HG03354 (cell line): ENCODE measurements at regions not wholly inside any gene's neighbourhood (a gene's known extent, or its start where the extent isn't known, plus 50 kb on each side); places are given as distances from the start of the nearest gene placed in this dataset.
"Not testable (repeated sequence)": the region's sequence is repeated elsewhere in the genome, so short reads cannot be mapped to it uniquely, and the experiment has no call there.

Experiments
- ATAC-seq: cut with Tn5 transposase; IDR thresholded peaks from one replicate; pipeline ENCODE4 v1.9.1; 2021; ENCODE audit warnings: mild to moderate bottlenecking; ENCODE audit not compliant: unreplicated experiment, poor library complexity, severe bottlenecking

DNA sequence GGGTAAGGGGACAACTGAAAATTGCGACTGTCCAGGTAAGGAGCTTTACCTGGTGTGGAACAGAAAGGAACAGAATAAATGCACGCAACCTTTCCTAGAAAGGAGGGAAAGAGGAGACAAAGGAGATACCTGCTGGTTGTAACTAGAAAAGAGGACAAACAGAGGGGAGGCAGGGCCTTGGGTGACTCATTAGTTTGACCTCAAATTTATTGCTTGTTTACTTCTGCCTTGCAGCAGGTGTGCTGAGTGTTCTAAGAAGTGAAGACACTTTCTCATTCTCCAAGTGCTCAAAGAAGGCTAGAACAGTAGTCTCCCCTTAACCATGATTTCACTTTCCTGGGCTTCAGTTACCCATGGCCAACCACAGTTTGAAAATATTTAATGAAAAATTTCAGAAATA, 123.1 kb upstream of the BOD1L1 start:
- ATAC-seq = no peak

DNA sequence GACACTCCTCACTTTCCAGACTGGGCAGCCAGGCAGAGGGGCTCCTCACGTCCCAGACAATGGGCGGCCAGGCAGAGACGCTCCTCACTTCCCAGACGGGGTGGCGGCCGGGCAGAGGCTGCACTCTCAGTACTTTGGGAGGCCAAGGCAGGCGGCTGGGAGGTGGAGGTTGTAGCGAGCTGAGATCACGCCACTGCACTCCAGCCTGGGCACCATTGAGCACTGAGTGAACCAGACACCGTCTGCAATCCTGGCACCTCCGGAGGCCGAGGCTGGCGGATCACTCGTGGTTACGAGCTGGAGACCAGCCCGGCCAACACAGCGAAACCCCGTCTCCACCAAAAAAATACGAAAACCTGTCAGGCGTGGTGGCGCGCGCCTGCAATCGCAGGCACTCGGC, 134.1 kb upstream of the BOD1L1 start:
- not testable (repeated sequence) for ATAC-seq

DNA sequence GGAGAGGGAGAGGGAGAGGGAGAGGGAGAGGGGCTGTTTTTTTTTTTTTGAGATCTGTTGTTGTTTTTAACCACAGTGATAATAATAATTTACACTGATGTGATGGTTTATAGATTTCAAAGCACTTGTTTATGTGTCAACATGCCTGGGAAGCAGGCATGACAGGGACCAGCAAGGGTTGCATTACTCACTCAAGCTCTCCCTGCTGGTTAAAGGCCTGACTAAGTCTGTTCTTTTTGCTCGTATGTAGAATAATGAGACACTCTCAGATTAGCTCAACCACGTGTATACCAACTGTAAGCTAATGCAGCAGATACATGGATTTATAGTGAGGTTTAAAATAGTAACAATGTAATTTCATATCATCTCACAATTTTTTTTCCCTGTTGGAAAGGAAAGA, 134.6 kb upstream of the BOD1L1 start:
- ATAC-seq = no peak

DNA sequence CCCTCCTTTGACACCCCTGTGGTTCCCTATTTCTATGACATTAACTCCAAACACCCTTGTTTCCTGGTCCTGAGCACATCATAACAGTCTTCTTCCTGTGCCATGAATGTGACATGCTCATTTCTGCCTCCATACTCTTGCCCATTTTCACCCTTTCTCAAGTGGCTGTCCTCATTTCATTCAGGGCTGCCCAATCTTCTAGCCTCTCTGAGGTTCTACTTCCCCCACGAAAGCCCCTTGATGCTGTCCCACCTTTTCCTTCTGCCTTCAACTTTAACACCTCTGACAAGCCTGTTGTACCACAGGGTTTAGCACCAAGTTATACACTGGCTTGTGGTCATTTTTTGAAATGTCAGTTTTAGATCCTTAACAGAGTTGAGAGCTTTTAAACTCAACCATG, 136.2 kb upstream of the BOD1L1 start:
- ATAC-seq = no peak

DNA sequence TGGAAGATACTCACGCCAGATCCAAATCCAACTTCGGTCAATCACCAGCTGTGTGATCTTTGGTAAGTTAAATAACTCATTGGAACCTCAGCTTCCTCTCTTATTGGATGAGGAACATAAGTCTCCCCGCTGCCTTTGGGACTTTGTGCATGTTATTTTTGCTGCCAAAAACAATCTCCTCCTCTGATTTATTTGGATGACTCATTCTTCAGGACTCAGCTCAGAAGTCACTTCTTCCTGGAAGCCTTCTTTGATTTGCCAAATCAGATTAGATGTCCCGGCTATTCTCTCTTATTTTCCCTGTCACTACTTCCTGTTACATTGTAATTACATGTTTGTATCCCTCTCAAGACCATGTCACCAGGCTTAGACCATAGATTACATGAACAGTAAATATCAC, 138.0 kb upstream of the BOD1L1 start:
- ATAC-seq = no peak

DNA sequence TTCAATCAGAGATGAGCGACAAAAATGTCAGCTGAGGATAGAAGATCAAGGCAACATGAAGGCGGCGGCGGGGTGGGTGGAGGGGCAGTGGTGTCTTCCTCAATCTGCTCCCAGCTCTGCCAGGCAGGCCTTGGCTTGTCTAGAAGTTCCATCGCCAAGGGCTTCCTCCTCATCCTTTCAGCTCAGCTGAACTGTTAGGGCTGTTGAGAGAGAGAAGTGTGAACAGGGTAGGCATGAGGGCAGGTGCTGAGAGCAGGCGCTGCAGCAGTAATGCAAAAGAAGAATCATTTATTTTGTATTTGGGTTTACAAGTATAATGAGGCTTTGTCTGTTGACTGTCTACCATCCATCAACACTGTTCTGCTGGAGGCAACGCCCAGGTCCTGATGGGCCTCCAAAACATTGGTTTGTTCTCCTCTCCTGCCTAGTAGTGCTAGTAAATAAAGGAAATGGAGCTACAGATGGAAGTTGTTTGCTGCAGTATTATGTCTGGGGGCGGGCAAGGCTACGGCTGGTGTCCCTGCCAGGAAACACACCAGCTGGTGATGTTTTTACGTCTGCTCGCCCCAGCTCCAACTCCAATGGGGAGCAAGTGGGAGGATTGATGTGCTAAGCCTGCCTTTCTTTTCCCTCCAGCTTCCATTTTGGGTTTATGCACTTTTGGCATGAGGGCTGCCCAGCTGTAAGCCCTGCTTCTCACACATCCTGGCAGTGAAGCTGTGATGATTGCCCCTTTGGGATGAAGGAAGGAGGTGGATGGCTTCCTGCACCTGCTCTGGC, 139.4 kb upstream of the BOD1L1 start:
- ATAC-seq = no peak

DNA sequence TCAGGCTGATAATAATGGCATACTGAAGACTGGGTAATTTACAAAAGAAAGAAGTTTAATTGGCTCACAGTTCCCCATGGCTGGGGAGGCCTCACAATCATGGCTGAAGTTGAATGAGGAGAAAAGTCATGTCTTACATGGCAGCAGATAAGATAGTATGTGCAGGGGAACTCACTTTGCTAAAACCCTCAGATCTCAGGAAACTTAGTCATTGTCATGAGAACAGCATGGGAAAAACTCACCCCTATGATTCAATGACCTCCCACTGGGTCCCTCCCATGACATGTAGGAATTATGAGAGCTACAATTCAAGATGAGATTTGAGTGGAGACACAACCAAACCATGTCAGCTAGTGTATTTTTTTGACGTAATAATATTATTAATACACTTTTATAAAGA, 149.8 kb upstream of the BOD1L1 start:
- no peak for ATAC-seq

DNA sequence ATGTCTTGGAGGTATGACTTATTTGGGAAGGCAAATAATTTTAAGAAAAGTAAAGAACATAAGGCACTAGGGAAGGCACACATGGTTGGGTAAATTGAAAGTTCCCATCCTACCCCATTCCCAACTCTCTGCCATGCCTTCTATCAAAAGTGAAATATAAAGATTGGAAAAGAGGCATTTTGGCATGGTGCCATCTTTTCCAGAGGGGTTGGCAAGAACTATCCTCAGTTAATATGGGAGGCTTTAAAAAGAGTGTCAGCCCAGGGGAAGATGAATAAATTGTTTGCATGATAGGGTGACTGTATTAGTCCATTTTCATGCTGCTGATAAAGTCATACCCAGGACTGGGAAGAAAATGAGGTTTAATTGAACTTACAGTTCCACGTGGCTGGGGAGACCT, 150.8 kb upstream of the BOD1L1 start:
- no peak for ATAC-seq

DNA sequence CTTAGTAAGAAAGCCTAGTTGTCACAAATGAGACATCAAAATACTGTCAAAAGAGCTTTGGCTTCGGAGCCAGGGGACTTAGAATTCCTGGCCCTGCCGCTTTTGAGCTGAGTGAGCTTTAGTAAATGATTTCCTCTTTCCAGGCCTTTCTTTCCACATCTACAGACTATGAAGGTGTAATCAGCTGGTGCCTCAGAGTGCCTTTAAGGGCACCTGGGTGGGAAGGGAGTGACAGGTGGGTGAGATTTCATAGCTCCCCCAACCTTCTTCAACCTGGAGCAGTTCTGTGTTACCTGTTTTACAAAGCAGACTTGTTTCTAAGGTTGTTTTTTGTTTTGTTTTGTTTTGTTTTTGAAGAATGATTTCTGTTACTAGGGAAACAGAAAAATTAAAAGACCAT, 154.7 kb upstream of the BOD1L1 start:
- ATAC-seq = no peak

DNA sequence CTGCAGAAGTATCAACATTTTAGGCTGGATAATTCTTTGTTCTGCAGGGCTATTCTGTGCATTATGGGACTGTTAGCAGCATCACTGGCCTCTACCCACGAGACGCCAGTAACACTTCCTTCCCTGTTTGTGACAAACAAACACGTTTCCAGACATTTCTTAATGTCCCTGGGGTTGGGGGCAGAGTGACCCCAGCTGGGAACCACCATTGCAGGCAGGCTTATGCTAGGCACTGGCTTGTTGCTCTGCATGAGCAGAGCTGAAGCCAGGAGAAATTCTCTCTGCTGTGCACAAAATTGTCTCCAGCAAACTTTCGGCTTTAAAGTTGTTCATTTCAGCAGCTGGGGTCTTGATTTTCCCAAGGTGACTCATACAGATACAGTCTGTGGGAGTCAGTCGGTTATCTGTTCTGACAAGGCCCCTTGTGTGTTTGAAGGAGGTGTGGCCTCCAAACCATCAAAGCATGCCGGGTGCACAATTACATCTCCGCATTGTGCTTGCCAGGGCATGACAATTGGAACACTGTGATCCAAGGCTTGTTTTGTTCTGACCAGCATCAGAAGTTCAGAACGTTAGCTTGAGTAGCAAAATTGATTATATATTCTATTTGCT, 156.4 kb upstream of the BOD1L1 start:
- ATAC-seq = no peak

DNA sequence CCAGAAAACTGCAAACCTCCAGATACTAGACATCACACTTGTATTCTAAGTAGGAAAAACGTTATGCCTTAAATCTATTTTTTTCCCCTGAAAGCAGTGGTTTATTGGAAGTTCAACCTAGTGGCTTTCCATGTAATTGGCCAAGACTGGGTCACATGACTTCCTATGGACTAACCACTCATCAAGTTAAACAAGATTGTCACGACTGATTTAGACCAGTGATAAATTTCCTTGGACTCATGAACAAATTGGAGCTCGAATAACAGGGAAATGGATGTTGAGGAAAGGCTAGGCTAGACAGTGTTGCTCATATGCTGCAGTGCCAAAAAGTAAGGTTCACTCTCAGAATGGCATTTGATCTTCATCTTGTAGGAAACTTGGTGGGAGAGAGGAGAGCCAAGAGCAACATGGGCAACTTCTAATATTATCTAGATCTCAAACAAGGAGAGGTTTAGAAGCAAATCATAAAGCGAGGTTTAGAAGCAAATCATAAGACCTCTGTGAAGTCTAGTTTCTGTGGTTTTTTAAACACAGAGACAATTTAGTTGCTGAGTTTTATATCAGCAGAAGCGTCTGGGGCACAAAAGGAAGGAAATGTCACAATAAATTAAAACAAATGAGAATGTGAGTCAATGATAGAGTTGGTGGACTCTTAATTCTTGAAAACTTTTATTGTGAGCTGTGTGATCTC, 165.6 kb upstream of the BOD1L1 start:
- ATAC-seq = no peak

DNA sequence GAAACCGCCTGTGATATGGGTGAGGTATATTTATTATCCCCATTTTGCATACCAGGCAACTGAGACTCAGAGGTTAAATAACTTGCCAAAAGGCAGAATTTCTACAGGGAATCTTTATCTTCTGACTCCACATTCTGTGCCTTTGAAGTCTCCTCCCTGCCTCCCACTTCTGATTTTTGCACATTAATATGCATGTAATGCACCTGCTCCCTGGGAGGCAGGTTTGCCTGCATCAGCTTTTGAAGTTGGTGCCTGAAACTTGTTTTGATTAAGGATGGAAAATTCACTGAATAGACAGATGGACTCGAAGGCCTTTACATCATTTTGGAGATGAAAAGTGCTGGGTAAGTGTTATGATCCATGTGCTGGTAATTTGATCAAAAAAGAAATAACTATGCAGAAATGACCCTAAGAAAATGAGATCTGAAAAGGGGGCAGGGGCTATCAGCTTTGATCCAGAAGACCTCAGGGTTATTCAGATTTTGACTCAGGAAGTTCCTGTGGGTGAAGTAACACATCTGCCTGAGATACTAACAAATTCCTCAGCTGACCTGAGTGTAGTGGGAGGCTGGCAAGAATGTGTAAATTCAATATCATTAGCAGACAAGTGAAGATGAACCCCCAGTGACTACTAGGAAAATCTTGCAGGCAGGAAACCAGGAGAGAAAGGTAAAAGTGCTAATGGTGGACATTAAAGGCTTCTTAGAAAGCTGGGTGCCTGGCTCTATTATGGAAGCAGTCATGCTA, 167.5 kb upstream of the BOD1L1 start:
- no peak for ATAC-seq

DNA sequence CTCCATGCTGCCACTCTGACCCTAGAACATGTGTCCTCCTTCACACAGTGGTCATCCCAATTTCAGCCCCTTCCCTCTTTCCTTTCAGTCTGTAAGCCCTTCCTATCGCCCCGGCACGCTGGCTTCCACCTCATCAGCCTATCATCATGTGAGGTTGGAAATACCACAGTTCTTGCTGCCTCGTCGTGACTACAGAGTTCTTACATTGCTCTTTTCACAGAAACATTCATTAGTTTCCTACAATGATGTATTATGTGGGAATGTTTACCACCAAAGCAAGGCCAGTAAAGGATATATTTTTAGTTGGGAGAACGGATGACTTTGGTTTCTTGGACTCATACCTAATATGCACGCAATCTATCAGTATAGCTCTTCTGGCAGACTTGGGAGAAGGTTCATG, 169.5 kb upstream of the BOD1L1 start:
- no peak for ATAC-seq

DNA sequence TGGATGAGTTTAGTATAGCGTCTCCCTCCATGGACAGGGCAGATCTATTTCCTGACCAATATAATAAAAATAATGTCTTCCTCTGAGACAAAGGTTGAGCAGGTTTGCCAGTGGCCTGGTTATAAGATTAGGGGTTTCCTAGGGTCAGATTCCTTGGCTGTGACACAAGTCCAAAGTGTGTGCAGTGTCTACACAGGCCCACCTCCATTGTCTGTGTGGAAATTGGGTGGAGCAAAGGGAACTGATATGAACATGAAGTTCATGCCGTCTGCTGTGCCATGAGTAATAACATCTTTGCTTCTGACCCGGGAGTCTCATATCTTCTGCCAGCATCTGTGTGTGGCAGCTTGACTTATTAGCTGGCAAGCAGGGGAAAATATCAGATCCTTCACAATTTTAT, 187.7 kb upstream of the BOD1L1 start:
- no peak for ATAC-seq

DNA sequence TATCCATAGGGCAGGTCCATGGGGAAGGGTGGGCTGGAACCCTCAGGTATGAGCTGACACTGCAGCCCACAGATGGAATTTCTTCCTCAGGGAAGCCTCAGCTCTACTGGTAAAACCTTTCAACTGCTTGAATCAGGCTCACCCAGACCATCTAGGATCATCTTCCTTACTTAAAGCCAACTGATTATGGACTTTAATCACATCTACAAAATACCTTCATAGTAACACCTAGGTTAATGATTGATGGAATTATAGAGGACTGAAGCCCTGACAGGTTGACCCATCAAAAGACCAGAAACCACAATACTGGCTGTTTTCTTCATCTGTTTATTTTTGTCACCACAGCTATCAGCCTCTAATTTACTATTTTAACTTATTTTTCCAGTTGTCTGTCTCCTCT, 188.9 kb upstream of the BOD1L1 start:
- no peak for ATAC-seq

DNA sequence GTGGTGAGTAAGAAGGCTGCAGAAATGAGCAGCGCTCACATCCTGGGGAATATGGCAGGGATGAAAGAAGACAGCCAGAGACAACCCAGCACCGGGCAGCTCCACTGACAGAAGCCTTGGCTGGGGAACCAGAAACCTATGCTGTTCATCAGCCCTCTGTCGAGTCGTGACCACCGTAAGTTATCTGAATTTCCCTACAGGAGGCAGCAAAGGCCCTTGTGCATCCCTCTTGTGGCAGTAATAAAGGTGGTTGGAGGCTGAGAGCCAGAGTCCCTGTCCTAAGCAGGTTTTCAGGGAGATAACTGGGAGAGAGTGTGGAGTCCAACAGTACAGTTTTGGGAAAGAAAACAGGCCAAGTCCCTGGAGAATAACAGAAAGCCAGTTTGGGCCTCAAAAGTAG, 194.0 kb upstream of the BOD1L1 start:
- no peak for ATAC-seq

DNA sequence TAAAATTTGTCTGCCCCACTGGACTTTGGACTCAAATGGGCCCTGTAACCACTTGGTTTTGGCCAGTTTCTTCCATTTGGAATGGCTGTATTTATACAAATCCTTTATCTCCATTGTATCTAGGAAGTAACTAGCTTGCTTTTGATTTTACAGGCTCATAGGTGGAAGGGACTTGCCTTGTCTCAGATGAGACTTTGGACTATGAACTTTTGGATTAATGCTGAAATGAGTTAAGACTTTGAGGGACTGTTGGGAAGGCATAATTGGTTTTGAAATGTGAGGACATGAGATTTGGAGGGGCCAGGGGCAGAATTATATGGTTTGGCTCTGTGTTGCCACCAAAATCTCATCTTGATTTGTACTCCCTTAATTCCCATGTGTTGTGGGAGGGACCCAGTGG, 198.3 kb upstream of the BOD1L1 start:
- not testable (repeated sequence) for ATAC-seq

DNA sequence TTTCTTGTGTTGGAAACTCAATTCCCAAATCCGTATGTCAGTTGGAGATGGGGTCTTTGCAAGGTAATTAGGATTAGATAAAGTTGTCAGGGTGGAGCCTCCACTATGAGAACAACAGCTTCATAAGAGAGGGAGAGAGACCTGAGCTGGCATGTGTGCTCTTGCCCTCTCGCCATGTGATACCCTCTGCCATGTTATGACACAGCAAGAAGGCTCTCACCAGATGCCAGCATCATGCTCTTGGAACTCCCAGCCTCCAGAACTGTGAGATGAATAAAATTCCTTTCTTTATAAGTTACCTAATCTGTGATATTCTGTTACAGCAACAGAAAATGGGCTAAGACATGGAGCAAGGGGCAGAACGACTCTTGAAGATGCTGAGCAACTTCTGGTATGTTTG, 201.9 kb upstream of the BOD1L1 start:
- no peak for ATAC-seq

DNA sequence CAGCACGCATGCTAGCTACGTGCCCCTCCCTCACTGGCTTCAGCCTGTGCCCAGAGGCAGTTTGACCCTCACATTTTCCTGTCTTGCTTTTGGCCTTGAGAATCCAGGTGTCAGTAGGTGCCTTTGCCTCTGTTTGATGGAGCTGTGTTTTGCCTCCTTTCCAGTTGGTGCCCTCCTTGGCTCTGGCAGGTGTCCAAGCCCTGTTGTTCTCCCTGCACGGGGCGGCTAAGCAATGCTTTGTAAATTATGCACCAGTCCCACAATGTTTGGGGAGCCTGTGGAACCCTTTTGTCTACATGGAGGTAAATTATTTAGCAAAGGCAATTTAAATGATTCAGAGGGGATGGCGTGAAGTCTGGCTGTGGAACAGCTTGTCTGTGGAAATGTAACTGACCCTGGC, 202.9 kb upstream of the BOD1L1 start:
- no peak for ATAC-seq

DNA sequence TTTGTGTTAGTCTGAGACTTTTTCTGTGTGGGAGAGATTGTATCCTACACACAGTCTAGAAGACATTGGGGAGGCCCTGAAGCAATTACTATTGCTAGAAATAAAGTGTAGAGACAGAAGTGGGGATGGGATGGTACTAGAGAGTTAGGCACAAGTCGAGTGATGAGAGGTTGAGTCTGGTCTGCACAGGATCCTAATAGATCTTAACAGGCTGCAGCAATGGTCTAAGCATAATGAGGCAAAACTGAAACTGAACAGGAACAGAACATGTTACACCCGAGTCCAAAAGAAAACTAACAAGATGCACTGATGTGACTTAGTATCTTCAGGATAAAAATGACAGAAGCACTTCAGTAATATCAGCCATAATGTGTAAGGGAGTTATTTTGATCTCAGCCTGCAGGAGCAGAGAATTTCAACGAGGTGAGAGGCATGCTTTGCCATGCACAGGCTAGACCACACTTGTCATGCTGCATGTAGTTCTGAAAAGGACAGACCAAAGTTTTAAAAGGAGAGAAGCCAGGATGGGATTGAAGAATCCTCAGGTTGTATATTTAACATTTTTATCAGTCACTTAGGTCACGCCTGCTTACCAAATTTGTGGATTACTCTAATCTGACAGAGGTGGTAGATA, 205.8 kb upstream of the BOD1L1 start:
- ATAC-seq = no peak
